Stimulated activated CD4-positive, alpha-beta T cell treated with anti-CD3 and anti-CD28 coated beads, TNF-alpha, amount 100 ng/mL, for 4 hours (primary cell): ENCODE measurements at regions not wholly inside any gene's neighbourhood (a gene's known extent, or its start where the extent isn't known, plus 50 kb on each side); places are given as distances from the start of the nearest gene placed in this dataset.

Experiments
- DNase-seq, 3 experiments: peaks; one replicate each; pipeline ENCODE4 v3.0.0-alpha.2; 2020; ENCODE audit warnings: low read depth in 3 of 3

- no peak for DNase-seq
Observed at GRCh38 chr10:9621216-9621615, 1396.5 kb upstream of the CELF2 start.

DNA sequence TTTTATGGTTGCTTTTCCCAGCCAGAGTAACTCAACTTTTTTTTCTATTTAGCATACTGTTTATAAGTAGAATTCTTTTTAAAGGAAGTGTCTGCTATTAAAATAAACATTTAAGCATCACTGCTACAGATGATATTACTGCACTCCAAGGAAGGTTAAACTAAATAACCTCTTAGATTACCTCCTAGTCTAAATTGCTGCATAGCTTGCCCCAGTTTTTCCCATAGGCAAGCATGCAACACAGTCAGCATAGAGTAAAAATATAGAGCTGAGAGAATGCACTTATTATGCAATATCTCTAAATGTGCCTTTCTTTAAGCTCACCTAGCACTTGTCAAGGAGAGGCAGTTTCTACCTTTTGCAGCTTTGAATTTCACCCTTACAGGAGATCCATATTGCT is 1392.4 kb upstream of the CELF2 start:
- no peak for DNase-seq

DNA sequence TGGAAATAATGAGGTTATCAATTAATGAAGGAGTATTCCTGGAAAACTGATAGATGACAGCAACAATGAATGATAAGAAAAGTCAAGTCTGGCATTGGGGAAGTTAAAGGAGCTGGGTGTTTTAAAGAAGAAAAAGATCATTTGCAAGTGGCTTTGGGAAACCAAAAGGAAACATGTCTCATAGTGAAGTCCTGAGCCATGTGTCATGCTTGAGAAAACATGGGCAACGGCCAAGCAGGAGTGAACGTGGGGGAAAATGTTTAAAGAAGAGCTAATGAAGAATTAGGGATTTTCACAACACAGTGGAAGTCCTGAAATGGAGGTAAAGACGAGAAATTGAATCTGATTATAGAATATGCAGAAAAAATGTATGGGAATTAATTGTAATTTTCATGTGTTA is 1383.2 kb upstream of the CELF2 start:
- DNase-seq: no peak

- DNase-seq: no peak
Observed at GRCh38 chr10:9635691-9636090, 1382.0 kb upstream of the CELF2 start.

DNA sequence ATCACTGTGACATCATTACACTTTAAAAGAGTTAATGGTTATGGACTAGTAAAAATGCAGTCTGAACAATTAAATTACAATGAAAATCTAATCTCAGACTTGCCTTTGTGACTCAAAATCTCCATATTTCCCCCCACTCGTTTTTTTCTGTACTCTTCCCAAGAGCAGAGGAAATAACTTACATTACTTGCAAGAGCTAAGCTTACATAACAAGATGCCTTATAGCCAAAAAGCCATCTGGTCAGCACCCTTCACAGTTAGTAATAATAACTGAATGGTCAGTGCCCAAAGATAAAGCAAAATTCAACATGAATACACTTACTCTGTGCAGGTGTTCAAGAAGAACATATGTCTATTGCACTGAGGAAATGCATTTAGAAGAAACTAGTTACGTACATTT is 1381.5 kb upstream of the CELF2 start:
- no peak for DNase-seq

GRCh38 chr10:9643782-9644181 is 1373.9 kb upstream of the CELF2 start:
- DNase-seq: no peak

DNA sequence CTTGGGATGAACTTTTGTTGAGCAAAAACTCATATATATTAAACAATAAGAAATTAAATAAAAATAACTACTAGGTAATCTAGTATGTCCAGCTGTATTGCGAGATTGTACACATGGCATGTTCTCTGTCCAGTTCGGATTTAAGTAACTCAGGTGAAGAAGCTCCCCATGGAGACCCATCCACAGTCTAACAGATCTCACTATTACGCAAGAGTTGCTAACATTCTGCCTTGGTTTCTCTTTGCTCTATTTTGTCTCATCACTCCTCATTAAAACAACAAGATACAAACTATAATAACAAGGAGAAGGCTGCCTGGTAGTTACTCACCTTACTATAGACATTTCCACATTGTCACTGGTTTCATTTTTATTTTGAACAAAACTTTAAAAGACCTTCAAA is 1372.3 kb upstream of the CELF2 start:
- no peak for DNase-seq

DNA sequence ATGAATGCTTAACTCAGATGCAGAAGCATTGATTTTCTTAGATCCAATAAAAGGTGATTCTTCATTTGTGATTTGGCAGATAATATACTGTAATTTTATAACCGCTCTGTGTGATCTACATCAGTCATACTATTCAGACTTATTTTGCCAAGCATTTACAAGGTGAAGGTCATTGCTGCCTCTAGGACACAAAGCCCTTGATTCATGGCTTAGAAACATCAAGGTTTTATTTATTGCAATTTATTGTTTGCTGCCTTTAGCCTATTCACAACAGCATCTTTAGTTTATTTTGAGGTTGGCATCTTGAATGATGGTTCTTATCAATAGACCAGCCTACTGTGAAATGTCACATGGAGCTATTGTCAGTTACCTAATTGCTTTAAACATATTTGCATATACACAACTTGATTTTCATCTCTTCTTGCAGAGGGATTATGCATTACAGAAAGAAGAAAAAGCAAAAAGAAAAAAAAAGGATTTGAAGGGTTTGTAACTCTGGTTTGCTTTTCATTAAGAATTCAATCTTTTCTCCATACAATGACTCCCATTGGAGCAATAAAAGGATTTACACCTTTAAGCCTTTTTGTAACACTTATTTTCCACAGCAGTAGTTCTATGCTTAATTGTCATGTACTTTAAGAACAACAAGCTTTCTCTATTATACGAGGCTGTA is 1371.6 kb upstream of the CELF2 start:
- no peak for DNase-seq

- DNase-seq: no peak
Observed at GRCh38 chr10:9654261-9654660, 1363.4 kb upstream of the CELF2 start.

GRCh38 chr10:9656386-9656785 is 1361.3 kb upstream of the CELF2 start:
- no peak for DNase-seq

DNA sequence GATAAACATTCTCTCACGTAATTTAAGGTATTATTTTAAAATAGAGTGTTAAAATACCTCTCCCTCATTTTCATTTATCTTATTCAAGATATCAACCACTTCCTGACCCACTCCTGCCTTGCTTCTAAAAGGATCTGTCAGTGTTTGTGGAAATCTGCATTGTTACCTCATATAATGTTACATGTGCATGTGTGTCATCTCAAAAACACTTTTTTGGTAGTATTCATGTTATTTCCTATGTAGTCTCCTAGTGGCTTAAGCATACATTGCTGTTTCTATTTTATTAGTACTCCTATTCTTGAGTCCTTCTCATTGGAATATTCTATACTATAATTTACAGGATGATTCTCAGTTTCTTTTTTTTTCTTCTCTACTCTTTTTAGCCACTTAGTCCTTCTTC is 1360.7 kb upstream of the CELF2 start:
- DNase-seq: no peak

- no peak for DNase-seq
Observed at GRCh38 chr10:9657530-9657929, 1360.1 kb upstream of the CELF2 start.

- no peak for DNase-seq
Observed at GRCh38 chr10:9668411-9668810, 1349.3 kb upstream of the CELF2 start.

- DNase-seq: no peak
Observed at GRCh38 chr10:9670911-9671310, 1346.8 kb upstream of the CELF2 start.

DNA sequence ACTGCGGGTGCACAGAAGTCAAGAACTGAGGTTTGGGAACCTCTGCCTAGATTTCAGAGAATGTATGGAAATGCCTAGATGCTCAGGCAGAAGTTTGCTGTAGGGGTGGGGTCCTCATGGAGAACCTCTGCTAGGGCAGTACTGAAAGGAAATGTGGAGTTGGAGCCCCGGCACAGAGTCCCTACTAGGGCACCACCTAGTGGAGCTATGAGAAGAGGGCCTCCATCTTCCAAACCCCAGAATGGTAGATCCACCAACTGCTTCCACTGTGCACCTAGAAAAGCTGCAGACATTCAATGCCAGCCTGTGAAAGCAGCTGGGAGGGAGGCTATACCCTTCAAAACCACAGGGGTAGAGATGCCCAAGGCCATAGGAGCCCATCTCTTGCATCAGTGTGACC is 1336.0 kb upstream of the CELF2 start:
- no peak for DNase-seq

DNA sequence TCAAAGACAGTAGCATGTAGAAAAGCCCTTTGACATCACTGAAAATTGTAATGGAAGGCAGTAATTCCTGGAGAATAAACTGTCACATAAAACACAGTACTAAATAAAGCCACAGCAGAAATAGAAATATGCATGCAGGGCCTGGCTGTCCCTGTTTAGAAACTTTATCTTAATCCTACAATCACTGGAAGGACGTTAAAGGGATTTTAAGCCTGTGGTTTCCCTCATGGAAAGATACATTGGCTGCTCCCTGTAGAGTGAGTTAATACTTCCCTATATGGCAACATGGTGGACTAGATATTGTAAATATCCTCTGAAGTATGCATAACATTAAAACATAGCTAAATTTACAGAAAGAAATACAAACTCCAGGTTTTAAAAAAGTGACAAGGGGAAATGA is 1334.9 kb upstream of the CELF2 start:
- DNase-seq: no peak

- DNase-seq: no peak
Observed at GRCh38 chr10:9684186-9684585, 1333.5 kb upstream of the CELF2 start.

- no peak for DNase-seq
Observed at GRCh38 chr10:9685596-9685995, 1332.1 kb upstream of the CELF2 start.

DNA sequence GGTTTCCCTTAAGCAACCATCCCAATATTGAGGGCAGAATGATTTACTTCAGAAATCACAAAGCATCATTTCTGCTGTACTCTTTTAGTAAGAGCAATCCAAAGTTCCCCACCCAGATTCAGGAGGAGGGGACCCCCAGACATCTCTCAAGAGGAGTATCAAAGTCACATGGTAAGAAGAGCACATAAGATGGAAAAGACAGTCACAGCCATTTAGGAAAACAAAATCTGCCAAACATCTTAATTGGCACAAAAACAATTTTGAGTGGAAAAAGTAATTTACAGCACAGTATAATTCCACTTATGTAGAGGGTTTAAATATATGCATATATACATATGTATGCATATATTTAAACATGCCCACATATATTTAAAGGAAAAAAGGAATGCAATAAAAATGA is 1329.0 kb upstream of the CELF2 start:
- DNase-seq: no peak

DNA sequence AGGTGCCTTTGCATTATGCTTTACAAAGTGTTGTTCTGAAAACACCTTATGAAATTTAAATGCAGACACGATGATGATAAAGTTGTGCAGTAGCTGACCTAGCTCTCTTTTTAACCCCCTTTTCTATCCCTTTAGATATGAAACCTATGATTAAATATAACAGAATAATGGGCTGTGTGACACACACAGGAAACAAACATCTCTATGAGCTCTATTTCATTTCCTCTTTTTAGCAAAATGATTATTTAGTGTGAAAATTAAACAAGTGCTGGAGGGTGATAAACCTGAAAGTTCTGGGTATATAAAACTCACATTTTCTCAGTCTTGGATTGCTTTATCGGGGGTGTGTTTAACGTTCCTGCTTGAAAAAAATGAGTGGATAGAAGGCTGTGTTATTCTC is 1310.5 kb upstream of the CELF2 start:
- DNase-seq: no peak

DNA sequence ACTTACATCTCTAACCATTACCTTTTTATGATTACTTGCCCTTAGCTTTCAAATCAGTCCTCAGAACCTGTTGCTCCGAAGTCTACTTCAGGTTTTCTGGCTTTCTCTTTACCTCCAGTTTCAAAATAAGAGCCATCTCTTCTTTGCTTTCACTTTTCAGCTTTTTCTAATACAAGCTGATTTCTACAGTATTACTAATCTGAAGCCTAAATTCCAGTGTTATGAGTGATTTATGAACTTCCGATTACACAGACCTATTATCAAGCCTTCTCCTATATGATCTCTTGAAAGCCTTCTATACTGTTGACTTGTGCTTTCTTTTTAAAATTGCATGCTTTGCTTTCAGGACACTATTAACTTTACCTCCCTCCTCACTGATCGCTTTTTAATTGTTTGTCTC is 1307.8 kb upstream of the CELF2 start:
- DNase-seq: no peak

DNA sequence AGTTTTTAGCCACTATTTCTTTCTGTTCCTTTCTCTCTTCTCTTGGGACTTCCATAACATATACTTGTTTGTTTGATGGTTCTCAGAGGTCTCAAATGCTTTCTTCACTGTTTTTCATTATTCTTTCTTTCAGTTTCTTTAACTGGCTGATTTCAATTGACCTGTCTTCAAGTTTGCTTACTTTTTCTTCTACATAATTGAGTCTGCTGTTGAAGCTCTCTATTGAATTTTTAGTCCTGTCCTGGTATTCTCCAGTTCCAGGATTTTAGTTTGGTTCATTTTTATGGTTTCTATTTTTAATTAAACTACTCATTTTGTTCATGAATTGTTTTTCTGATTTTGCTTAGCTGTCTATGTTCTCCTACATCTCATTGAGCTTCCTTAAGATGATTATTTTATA is 1305.3 kb upstream of the CELF2 start:
- DNase-seq: no peak

DNA sequence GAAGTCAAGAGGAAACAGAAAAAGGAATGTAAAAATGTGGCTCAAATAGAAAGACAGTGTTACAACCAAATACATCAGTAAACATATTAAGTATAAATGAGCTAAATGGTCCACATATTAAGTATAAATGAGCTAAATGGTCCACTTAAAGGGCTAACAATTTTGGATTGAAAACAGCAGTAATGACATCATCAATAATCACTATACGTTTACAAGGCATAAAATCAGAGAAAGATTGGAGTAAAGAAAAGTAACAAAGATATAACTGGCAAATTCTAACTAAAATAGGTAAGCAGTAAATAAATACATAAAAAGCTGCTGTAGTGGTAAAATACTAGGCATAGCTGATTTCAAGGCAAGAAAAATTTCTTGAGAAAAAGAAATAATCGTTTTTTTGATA is 1298.4 kb upstream of the CELF2 start:
- DNase-seq: no peak

DNA sequence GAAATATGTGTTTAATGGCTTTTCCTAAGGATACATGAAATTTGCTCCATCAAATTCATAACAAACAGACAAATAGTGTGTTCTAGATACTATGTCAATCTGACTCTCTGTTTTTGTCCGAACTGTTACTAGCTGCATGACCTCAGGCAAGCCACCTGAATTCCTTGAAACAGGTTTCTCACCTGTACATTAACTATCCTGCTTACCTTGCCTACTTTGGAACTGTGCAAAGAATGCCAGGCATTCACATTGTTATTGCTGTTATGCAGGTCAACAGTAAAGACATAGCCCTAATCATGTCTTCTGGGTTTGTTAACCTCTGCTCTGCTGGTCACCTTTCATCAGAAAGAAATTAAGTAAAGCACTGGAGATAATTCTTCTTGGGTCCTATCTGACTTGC is 1283.9 kb upstream of the CELF2 start:
- no peak for DNase-seq

GRCh38 chr10:9734218-9734617 is 1283.5 kb upstream of the CELF2 start:
- DNase-seq: no peak
